ENCODE measurements at regions not wholly inside any gene's neighbourhood (a gene's known extent, or its start where the extent isn't known, plus 50 kb on each side); places are given as distances from the start of the nearest gene placed in this dataset.

DNA sequence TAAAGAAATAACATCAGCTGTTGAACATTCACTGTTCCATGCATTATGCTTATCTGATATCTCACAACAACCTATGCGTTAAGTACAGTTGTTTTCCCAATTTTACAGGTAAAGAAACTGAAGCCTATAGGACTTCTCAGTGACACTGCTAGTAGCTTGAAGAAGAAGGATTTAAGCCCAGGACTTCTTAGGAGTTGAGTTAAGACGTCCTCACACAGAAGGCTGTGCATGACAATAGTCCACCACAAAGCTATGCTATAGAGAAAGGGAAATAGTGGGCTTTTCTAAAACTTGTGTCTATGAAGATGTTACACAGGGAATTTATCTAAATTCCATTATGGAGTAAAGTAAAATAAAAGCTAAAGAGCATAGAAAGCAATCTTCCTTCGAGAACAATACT lies 120.5 kb upstream of the RASSF8 start:
- DNase-seq, result no peak
- no peak for TF ChIP-seq GATA1 (IDR thresholded peaks at IDR 0.05; ENCODE audit: low read depth, low read length)
- TF ChIP-seq POLR2A (IDR thresholded peaks at IDR 0.05; ENCODE audit: low read length), result no peak

DNA sequence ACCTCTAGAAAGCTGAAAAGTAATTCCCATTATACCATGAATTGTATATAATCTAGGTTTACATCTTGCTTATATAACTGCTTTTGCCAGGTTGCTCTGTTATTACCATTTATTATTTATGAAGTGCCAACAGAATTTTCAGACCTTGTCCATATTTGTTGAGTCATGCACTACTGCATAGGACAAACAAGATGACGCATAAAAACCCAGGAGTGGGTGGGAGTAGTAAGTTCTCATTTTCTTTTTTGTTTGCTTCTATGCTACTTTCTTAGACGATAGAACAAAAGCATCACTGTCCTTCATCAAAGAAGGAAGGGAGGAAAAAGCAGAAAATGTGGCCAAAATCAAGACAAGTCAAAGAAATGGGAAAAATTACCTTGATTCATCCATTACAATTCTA lies 119.0 kb upstream of the RASSF8 start:
- peak in 1 of 2 experiments; percentile 1 for DNase-seq
- TF ChIP-seq GATA1 (IDR thresholded peaks at IDR 0.05; ENCODE audit: low read depth, low read length), result no peak
- TF ChIP-seq POLR2A (IDR thresholded peaks at IDR 0.05; ENCODE audit: low read length), result no peak

DNA sequence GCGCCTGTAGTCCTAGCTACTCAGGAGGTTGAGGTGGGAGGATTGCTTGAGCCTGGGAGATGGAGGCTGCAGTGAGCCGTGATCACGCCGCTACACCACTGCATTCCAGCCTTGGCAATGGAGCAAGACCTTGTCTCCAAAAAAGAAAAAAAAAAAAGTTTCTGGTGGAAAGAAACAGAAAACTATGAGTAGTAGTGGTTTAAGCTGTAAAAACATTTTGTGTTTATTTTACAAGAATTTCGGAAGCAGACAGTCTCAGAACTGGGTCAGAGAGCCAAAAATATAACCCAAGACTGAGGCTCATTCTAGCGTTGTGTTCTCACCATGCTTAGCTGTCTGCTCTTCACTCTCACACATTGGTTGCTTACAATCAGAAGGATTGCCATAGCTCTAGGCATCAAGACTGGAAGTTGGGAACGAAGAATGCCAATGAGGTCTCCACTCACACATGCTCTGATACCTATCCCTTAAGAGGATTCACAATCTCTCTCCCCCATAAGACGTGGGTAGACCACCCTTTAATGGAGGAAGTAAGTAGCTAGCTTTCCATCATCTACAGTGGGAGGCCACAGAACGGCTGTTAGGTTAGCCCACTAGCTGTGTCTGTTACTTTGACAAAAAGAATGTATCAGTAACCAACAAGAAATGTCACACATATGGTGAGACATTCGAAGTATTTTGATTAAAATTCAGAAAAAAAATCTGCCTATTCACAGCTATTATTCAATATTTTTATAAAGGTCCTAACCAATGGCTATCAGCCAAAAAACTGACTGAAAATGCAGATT lies 117.6 kb upstream of the RASSF8 start:
- DNase-seq, result no peak
- TF ChIP-seq GATA1 (IDR thresholded peaks at IDR 0.05; ENCODE audit: low read depth, low read length), result no peak
- no peak for TF ChIP-seq POLR2A (IDR thresholded peaks at IDR 0.05; ENCODE audit: low read length)

DNA sequence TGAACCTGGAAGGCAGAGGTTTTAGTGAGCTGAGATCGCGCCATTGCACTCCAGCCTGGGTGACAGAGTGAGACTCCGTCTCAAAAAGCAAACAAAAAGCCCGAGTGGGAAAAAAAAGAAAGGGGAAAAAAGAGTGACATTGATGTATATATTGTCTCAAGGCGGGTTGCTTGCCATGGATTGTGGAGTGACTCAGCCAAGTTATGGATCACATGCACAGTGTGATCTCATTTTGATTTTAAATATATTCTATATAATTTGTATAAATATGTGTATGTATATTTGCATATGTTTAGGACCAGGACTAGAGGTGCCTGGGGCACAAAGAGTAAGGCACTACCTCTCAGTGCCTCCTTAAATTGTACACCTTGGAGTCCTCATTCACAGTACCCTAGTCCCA lies 116.2 kb upstream of the RASSF8 start:
- TF ChIP-seq POLR2A (IDR thresholded peaks at IDR 0.05; ENCODE audit: low read length) (no peak), GATA1 (IDR thresholded peaks at IDR 0.05; ENCODE audit: low read depth, low read length) (no peak)
- DNase-seq, result no peak

DNA sequence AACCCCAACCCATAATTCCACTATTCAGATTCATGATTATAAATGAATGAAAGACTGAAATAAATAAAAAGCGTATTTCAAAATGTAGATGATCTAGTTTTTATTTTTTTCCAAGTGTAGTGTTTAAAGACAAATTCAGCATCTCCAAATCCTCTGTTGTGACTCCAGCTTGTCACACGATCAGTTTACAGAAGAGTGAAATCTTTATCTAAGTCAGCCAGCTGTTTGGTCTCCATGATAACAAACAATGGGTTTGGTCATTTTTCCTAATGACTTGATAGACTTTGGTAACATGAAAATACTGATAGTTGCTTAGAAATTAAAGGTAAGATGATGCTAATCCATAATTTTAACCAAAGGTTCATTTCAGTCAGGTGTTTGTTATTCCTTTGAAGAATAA lies 114.5 kb upstream of the RASSF8 start:
- peak; percentile 45 to 84 for DNase-seq
- no peak for TF ChIP-seq POLR2A (IDR thresholded peaks at IDR 0.05; ENCODE audit: low read length)
- TF ChIP-seq GATA1 (IDR thresholded peaks at IDR 0.05; ENCODE audit: low read depth, low read length), result peak; percentile 10

DNA sequence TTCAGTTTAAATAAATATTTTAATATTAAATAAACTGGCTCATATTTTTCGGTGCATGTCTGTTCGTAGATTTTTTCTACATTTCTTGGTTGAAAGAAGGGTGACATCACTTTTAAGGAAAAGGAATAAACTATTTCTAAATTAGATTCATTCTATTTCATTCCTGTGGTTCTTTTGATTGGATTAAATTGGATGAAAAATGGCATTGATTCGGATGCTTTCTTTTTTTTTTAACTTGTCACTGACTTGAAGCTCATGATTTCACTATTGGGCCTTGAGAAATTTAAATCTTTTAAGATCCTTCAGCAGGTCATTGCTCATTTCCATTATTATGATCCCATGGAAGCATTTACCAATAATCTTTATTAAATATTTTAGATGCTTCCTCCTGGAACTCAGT lies 113.1 kb upstream of the RASSF8 start:
- TF ChIP-seq GATA1 (IDR thresholded peaks at IDR 0.05; ENCODE audit: low read depth, low read length) (no peak), POLR2A (IDR thresholded peaks at IDR 0.05; ENCODE audit: low read length) (no peak)
- DNase-seq, result no peak

DNA sequence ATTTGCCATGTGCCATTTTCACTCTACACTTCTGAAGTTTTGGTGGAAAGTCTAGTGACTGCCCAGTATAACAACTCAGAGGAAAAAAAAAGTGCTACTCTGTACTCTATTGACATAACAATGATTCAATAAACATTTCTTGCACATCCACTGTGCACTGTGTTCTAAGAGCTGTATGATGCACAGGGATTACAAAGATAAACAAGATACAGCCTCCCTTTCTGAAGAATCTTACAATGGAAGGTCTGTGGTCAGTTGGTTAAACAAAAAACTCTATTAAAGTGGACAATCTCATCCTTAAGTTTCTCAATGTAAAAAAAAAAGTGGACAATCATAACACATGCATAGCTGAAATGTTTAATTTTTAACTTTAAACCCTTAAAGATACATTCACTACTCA lies 105.7 kb upstream of the RASSF8 start:
- TF ChIP-seq POLR2A (IDR thresholded peaks at IDR 0.05; ENCODE audit: low read length) (no peak), GATA1 (IDR thresholded peaks at IDR 0.05; ENCODE audit: low read depth, low read length) (no peak)
- no peak for DNase-seq

DNA sequence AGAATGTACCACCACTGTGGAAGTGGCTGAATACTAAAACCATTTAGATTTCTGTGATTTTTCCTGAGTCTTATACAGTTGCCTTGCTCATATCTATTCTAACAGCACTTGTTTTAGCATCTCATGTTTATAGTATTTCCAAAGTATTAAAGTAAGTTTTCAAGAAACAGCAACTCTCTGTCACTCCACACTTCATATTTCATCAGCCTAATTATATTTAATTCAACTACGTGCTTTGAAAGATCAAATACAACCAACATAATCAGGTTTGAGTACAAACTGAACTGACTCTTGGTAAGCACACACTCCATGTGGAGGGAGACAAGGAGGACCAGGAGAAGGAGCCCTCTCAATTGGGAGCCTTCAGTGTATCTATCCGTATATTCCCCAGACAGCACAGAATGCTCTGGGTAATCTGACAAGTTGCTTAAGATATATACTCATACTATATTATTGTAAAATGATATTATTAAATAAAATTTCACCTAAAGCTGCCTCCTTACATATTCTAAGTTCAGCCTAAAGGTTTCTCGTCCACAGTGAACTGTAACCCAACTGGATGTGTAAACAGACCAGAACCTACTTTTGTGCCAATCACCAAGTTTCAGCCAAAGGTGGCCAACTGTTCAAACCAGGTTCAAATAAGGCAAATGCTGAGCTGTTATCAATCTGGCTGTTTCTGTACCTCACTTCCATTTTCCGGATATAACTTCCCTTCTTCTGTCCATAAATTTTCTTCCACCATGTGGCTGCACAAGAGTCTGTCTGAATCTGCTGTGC lies 105.0 kb upstream of the RASSF8 start:
- no peak for DNase-seq
- TF ChIP-seq GATA1 (IDR thresholded peaks at IDR 0.05; ENCODE audit: low read depth, low read length) (no peak), POLR2A (IDR thresholded peaks at IDR 0.05; ENCODE audit: low read length) (no peak)

DNA sequence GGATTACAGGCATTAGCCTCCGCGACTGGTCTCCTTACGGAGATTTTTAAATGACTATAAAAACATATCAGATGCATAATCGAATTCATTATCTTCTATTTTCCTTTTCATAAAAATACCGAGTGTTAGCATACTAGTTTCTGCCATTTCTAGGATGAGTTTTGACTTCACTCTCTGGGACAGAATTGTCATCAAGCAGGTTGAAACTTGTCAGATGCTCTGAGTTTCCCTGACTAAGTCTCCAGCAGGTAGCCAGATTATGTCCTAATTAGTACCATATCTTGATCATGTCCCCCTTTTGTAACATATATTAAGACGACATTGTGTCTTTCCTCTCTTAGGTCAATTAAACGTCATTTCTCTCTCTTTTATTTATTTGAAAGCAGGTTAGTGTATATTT lies 103.5 kb upstream of the RASSF8 start:
- DNase-seq, result no peak
- no peak for TF ChIP-seq GATA1 (IDR thresholded peaks at IDR 0.05; ENCODE audit: low read depth, low read length)
- TF ChIP-seq POLR2A (IDR thresholded peaks at IDR 0.05; ENCODE audit: low read length), result no peak

DNA sequence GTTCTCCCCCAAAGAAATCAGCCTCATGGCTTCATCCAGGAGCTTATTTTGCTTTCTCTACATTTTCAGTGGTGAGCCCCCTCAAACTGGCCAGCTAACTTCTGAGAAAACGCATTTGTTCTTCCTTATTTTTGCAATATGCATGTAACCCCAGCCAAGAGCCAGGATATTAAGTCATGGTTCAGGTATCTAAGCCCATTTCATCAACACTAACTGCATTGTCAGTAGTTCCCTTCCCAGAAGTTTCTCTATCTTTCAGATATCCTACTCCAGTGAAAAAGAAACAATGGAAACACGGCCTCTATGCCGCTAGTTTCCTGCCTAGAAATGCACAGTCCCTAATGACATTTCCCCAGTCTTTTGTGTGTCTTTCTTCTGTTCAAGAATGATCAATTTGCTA lies 102.8 kb upstream of the RASSF8 start:
- DNase-seq, result no peak
- TF ChIP-seq GATA1 (IDR thresholded peaks at IDR 0.05; ENCODE audit: low read depth, low read length) (no peak), POLR2A (IDR thresholded peaks at IDR 0.05; ENCODE audit: low read length) (no peak)

DNA sequence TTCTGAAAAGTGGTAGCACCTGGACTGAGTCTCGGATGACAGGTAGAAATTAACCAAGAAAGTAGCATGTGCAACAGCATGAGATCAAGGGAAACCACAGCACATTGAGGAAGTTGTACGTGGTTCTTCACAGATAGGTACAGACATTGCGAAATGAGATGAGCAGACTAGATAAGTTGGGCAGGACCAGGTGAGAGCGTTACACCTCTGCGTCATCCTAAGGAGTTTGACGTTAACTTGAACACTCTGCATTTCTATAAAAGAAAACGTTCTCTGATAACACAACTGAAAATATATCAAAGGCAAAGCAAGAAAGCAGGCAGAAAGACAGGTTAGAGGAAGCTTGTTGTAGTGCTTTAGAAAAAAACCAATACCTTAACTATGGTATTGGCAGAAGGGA lies 98.5 kb upstream of the RASSF8 start:
- DNase-seq, result no peak
- TF ChIP-seq POLR2A (IDR thresholded peaks at IDR 0.05; ENCODE audit: low read length) (no peak), GATA1 (IDR thresholded peaks at IDR 0.05; ENCODE audit: low read depth, low read length) (no peak)

DNA sequence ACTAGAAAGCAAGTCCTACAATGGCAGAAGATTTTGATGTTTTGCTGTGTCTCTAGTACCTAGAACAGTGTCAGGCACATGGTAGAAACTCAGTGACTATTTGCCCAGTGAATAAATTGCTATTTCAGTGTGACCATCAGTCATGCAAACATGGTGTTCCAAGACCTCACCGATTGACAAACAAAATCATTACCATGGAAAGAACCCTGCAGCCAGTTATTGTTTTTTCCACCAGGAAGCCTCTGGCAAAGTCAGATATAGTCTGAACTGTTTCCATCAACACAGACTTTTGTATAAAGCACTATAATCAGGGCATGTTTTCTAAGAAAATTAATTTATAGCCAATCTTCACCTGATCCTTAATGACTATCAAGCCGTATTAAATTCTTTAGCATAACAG lies 97.3 kb upstream of the RASSF8 start:
- TF ChIP-seq GATA1 (IDR thresholded peaks at IDR 0.05; ENCODE audit: low read depth, low read length) (no peak), POLR2A (IDR thresholded peaks at IDR 0.05; ENCODE audit: low read length) (no peak)
- no peak for DNase-seq

DNA sequence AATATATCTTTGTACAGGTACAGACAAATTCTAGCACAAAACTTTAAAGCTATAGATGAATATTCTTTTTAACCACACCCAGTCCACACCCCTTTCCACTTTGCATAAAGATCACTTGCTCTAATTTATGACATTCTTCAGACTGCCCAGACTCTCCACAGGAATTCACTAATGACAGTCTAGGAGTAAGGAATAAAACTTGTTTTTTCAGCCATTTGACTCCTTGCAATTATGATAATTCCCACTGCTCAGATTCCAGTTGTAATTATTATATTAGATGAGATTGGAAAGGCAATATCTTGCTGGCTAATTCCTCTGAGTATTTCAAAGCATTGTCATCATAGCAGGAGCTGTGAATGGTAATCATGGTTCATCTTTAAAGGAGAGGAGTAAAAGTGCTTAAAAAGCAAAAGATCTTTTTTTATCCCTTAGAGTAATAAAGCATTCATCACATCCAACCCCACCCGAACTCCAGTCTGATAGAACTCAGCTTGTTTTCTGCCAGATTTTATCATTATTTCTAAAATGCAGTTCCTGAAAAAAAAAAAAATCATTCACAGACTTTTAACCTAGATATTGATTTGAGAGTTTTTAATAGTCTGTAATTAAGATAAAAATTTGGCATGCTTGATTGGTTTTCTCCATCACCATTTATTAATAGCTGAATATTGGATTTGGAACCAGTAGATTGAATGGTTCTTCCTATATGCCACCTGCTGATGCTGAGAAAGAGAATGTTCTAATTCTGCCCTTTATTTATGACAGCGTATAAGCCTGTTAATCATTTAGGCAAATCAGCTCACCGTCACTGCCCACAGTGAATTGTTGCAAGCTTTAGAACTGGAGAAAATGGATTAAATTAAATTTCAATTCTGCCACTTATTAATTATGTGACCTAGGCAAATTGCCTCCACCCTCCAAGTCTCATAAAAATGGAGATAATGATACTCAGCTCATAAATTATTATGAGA lies 93.9 kb upstream of the RASSF8 start:
- no peak for TF ChIP-seq POLR2A (IDR thresholded peaks at IDR 0.05; ENCODE audit: low read length)
- DNase-seq, result no peak

All from erythroblast (primary cell).